ENCODE measurements at regions not wholly inside any gene's neighbourhood (a gene's known extent, or its start where the extent isn't known, plus 50 kb on each side); places are given as distances from the start of the nearest gene placed in this dataset.

- TF ChIP-seq POLR2A (IDR thresholded peaks at IDR 0.05), result no peak
- no peak for TF ChIP-seq CTCF (IDR thresholded peaks at IDR 0.05)
- TF ChIP-seq POLR2AphosphoS5 (IDR thresholded peaks at IDR 0.05), result no peak
- no peak for TF ChIP-seq EP300 (IDR thresholded peaks at IDR 0.05; ENCODE audit: low read depth)
These were observed 130.3 kb upstream of the PLXNA2 start for GRCh38 chr1:208374391-208374941.
